GM19240 (cell line): ENCODE measurements at regions not wholly inside any gene's neighbourhood (a gene's known extent, or its start where the extent isn't known, plus 50 kb on each side); places are given as distances from the start of the nearest gene placed in this dataset.
"Not testable (repeated sequence)": the region's sequence is repeated elsewhere in the genome, so short reads cannot be mapped to it uniquely, and the experiment has no call there.

Experiments used
- DNase-seq: peaks from one replicate; pipeline ENCODE4 v3.0.0; 2011; ENCODE audit warnings: low spot score; ENCODE audit not compliant: insufficient read length

DNA sequence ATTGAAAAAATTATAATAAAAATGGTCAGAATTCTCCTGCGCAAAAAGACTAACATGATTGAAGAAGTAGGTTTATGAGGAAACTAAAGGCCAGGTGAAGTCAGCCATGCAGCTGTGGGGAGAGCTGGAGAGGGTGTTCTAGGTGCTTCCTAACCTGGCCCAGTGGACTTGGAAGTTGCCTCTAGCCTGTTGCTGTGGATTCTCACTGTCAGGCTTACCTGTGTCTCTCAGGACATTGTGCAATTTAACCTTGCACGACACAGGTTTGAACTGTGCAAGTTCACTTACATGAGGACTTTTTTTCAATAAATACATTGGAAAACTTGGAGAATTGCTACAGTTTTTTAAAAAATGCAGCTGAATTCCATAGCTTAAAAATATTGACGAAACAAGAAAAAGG lies 266.4 kb downstream of the CXCL12 start:
- DNase-seq: no peak

- no peak for DNase-seq
Observed at GRCh38 chr10:44116474-44116873, 268.4 kb downstream of the CXCL12 start.

DNA sequence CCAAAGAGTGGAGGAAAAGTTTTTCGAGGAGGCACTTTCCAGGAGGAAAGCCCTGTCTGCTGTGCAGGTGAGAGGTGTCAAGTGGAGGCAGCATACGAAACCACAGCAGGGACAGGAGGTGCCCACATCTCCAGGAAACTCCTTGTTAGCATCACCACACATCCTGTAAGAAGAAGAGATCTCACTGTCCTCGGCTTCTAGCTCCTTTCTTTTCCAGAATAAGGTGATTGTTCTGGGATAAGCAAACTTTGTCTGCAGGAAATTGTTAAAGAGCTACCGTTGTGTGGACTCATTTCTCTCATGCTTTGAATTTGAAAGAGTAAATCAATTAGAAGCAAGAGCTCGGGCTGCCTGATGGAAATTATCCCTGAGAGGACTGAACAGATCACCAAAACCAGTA lies 269.4 kb downstream of the CXCL12 start:
- no peak for DNase-seq

- DNase-seq: no peak
Observed at GRCh38 chr10:44114441-44114840, 270.5 kb downstream of the CXCL12 start.

GRCh38 chr10:44112280-44112679 lies 272.6 kb downstream of the CXCL12 start:
- DNase-seq: not testable (repeated sequence)

DNA sequence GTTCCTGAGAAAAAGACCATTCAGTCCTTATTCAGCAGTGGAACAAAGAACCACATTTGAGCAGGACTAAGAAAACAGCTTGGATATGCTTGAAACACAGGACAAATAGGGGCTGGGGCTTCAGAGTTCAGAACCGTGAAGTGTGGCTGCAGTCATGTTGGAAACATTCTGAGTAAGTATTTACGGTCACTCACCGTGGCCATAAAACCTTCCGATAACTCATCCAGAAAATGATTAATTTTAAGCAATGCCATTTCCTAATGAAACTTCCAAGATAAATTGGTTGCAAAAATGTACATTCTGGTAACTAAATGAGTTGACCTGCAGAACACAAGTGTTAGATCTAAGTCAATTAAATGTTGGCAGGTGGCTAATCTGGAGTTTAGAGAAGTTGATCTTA lies 279.2 kb downstream of the CXCL12 start:
- DNase-seq: no peak

DNA sequence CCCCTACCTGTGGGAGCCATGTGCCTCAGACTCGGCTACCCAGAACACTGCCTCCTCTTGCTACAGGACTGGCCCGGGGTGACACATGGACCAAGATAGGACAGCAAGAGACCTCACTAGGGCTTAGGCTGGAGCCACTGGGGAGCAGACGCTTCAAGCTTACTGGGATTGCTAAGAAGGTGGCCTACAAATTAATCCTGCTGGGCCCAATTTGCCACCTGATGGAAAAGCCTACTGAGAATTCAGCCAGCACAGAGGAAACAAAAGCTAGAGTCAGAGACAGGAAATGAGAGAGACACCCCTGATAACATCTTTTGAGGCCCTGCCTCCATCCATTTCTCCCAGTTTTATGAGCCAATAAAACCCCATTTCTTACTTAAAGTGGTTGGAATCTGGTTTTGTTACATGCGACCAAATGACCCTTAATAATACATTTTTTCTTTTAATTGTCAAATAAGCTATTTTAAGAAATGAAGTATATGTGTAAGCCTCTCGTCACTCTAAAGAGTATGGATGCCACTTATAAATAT lies 282.1 kb downstream of the CXCL12 start:
- DNase-seq: no peak

- no peak for DNase-seq
Observed at GRCh38 chr10:44101082-44101481, 283.8 kb downstream of the CXCL12 start.

GRCh38 chr10:44099511-44099910 lies 285.4 kb downstream of the CXCL12 start:
- no peak for DNase-seq

GRCh38 chr10:44096217-44096616 lies 288.7 kb downstream of the CXCL12 start:
- DNase-seq: not testable (repeated sequence)

- DNase-seq: no peak
Observed at GRCh38 chr10:44089671-44090070, 295.2 kb downstream of the CXCL12 start.

DNA sequence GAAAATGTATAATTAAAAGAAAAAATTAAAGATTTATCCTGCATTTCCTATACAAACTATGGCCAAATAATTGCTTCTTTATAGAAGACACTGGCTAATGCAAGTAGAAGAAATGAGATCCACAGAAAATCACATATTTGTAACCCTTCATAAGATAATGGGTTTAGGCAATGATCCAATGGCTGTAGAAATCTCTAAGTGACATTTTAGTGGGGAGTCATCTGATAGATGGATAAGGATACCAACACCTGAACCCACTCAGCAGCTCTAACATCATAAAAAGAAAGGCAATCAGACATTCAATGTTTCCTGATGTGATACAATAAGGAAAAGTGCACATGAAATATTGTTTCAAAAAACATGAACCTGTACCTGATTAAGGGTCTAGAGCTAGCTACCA lies 297.5 kb downstream of the CXCL12 start:
- no peak for DNase-seq

DNA sequence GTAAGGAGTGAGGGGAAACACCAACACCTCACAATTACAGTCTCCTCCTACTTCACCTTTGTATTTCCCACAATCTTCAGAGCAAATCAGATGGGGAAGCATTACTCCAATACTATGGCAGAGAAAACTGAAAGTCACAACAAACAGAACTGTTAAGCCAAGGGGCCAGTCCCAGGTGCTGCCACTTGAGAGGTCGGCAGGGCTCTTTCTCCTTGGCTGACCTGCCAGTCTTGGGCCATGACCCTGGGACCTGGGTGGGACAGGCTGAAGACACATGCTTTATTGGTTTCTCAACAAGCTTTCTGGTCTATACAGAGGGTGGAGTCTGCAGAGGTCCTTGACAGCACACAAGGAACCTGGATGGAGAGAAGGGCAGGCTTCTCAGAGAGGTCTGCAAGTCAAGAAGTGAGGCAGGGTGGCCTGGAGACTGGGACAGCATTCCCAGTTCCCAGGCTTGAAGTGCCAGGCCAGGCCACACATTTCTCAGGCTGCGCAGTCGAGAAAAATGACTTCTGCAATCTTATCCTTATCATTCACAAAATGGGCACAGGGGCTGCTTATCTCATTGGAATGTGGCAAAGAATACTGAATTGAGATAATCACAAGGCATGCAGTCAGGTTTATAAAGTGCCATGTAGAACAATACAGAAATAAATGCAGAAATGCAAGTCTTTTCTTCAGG lies 301.0 kb downstream of the CXCL12 start:
- DNase-seq: no peak

DNA sequence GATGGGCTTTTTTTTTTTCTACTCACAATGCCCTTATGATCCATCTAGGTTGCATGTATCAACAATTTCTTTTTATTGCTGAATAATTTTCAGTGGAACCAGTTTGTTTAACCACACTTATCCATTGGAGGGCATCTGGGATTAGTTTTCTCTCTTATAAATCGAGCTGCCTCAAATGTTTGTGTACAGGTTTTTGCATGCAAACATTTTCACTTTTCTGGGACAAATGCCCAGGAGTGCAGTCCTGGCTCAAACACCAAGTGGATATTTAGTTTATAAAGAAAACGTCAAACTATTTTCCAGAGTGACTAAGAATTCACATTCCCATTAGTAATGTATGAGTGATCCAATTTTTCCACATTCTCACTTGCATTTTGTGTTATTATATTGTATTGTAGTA lies 313.4 kb downstream of the CXCL12 start:
- no peak for DNase-seq

DNA sequence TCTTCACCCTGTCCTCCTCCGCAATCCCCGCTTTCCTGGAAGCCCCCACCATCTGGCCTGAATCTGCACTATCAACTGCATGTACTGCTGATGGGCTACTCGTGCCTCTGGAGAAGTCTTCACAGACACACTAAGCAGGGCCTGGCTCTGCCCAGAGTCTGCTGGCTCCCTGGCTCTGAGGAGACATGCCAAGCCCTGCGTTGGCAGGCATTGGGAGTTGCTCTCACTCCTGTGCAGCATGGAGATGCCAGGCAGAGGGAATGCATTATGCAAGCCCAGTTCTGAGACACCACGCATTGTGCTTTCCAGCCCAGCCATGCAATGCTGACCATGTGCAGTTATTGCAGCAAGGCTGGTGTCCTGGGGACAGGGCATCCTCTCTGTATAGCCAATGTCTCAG lies 314.6 kb downstream of the CXCL12 start:
- no peak for DNase-seq

- DNase-seq: no peak
Observed at GRCh38 chr10:44069573-44069972, 315.3 kb downstream of the CXCL12 start.

DNA sequence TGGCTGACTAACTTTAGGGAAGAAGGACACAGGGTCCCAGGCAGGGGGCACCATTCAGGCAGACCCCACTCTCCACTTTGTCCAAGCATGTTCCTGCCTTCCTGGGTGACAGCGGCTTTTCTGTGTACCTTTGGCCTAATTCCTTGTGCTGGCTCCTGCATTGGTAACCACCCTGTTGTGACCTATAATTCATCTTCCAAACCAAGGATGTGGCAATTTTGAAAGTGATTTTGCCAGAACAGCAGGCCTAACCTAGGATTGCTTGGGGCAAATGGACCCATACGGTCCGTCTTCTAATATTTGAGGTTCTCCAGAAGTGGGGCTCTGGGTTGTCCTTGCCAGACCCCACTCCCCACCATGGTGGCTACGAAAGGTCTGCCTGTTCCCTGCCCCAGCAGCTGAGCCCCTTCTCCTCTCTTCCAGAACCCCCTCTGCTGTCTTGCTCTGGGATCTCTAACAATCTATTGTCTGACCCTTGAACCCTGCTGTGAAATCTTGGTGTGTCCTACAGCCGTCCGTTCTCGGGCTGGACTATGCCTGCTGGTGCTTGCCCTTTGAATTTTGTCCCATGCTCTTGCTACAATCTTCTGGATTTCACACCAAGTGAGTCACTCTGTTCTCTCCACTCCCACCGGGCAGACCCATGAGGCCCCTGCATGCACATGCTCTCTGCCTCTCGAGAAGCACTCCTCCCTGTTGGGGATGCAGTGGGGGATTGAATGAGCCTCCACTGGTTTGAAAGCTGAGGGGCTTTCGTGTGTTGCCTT lies 316.0 kb downstream of the CXCL12 start:
- no peak for DNase-seq

DNA sequence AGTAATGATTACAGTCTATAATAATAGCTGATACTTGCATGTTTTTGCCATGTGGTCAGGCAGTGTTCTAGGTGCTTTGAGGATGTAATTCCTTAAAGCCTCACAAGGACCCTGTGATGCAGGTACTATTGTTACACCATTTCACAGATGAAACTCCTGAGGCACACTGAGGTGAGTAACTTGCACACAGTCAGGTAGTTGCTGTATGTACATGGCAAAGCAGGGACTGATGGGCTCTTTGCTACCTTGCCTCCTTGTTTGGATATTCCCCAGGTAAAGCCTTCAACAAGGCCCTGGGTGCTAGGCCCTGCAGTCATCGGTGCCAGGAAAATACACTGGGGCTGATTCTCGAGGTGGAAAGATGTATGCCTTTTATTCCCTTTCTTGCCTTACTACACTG lies 317.5 kb downstream of the CXCL12 start:
- no peak for DNase-seq

- DNase-seq: no peak
Observed at GRCh38 chr10:44066527-44067255, 318.2 kb downstream of the CXCL12 start.

- DNase-seq: no peak
Observed at GRCh38 chr10:44065788-44066526, 318.9 kb downstream of the CXCL12 start.

DNA sequence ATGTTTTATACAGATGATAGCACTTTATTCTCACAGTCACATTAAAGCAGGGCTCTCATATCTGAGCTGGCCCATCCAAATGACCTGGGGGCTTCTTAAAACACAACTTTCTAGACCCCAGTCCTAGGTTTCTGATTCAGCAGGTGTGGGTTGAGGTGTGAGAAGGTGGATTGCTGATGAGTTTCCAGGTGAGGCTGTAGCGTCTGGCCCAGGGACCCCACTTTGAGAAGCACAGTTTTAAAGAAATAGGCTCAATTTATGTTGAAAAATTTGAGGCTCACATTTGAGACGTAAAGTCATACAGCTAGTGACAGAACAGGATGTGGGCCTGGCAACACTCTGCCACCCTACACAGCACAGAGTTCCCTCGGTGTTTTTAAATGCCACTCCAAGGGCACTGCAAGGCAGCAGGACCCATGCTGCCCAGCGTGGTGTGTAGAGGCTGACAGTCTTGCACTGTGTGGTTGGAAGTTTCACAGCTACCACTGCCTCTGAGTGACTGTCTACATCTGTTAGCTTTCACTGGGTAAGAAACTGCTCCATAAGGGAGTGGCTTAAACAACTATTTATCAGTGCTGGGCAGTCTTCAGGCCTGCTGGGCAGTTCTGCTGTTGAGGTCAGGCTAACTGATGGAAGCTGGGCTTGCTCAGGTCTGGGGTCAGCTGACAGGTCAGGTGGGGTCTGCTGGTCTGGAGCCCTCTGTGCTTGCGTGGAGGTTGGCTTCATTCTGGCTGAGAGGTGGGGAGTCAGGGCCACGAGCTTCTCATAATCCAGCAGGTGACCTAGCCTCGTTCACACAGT lies 319.7 kb downstream of the CXCL12 start:
- no peak for DNase-seq
